Ishikawa (cell line): ENCODE measurements at regions not wholly inside any gene's neighbourhood (a gene's known extent, or its start where the extent isn't known, plus 50 kb on each side); places are given as distances from the start of the nearest gene placed in this dataset.

ENCODE experiments used
- CEBPB ChIP-seq: IDR thresholded peaks from 2 replicates; pipeline ENCODE4 v1.6.1; 2012
- CREB1 ChIP-seq: IDR thresholded peaks from 2 replicates; pipeline ENCODE4 v1.6.1; 2012; ENCODE audit warnings: low read depth
- EGR1 ChIP-seq: IDR thresholded peaks from 2 replicates; pipeline ENCODE4 v1.6.1; 2012
- EP300 ChIP-seq: IDR thresholded peaks from 2 replicates; pipeline ENCODE4 v1.6.1; 2012; ENCODE audit warnings: borderline replicate concordance
- FOXM1 ChIP-seq: IDR thresholded peaks from 2 replicates; pipeline ENCODE4 v1.6.1; 2012; ENCODE audit warnings: low read depth, borderline replicate concordance
- MAX ChIP-seq: IDR thresholded peaks from 2 replicates; pipeline ENCODE4 v1.6.1; 2012
- NFIC ChIP-seq: IDR thresholded peaks from 2 replicates; pipeline ENCODE4 v1.6.1; 2012
- RAD21 ChIP-seq: IDR thresholded peaks from 2 replicates; pipeline ENCODE4 v1.6.1; 2012; ENCODE audit warnings: low read depth
- TAF1 ChIP-seq: IDR thresholded peaks from 2 replicates; pipeline ENCODE4 v1.6.1; 2012; ENCODE audit warnings: low read depth, mild to moderate bottlenecking
- TCF12 ChIP-seq: IDR thresholded peaks from 2 replicates; pipeline ENCODE4 v1.6.1; 2012; ENCODE audit warnings: low read depth
- TEAD4 ChIP-seq: IDR thresholded peaks from 2 replicates; pipeline ENCODE4 v1.6.1; 2012
- USF1 ChIP-seq: IDR thresholded peaks from 2 replicates; pipeline ENCODE4 v1.6.1; 2012
- YY1 ChIP-seq: IDR thresholded peaks from 2 replicates; pipeline ENCODE4 v1.6.1; 2012; ENCODE audit warnings: low read depth
- ZBTB7A ChIP-seq: IDR thresholded peaks from 2 replicates; pipeline ENCODE4 v1.6.1; 2012; ENCODE audit warnings: low read depth
- TF ChIP-seq, protein P1 (sequence below): IDR thresholded peaks from 2 replicates; pipeline ENCODE4 v1.6.1; 2012; ENCODE audit warnings: low read depth, mild to moderate bottlenecking

- TF ChIP-seq YY1 (no peak), RAD21 (peak; percentile 64), ZBTB7A (no peak)
These were observed 55.4 kb upstream of the RMP24 start for GRCh38 chr18:35917043-35917442.

GRCh38 chr18:35918564-35918963 lies 53.9 kb upstream of the RMP24 start:
- TF ChIP-seq MAX (no peak), EGR1 (no peak), EP300 (no peak), ZBTB7A (no peak), TEAD4 (no peak), YY1 (no peak), RAD21 (no peak), CEBPB (no peak), CREB1 (no peak), TCF12 (no peak), NFIC (no peak), TAF1 (no peak), FOXM1 (no peak)
- TF ChIP-seq, protein P1, sequence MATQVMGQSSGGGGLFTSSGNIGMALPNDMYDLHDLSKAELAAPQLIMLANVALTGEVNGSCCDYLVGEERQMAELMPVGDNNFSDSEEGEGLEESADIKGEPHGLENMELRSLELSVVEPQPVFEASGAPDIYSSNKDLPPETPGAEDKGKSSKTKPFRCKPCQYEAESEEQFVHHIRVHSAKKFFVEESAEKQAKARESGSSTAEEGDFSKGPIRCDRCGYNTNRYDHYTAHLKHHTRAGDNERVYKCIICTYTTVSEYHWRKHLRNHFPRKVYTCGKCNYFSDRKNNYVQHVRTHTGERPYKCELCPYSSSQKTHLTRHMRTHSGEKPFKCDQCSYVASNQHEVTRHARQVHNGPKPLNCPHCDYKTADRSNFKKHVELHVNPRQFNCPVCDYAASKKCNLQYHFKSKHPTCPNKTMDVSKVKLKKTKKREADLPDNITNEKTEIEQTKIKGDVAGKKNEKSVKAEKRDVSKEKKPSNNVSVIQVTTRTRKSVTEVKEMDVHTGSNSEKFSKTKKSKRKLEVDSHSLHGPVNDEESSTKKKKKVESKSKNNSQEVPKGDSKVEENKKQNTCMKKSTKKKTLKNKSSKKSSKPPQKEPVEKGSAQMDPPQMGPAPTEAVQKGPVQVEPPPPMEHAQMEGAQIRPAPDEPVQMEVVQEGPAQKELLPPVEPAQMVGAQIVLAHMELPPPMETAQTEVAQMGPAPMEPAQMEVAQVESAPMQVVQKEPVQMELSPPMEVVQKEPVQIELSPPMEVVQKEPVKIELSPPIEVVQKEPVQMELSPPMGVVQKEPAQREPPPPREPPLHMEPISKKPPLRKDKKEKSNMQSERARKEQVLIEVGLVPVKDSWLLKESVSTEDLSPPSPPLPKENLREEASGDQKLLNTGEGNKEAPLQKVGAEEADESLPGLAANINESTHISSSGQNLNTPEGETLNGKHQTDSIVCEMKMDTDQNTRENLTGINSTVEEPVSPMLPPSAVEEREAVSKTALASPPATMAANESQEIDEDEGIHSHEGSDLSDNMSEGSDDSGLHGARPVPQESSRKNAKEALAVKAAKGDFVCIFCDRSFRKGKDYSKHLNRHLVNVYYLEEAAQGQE = no peak

DNA sequence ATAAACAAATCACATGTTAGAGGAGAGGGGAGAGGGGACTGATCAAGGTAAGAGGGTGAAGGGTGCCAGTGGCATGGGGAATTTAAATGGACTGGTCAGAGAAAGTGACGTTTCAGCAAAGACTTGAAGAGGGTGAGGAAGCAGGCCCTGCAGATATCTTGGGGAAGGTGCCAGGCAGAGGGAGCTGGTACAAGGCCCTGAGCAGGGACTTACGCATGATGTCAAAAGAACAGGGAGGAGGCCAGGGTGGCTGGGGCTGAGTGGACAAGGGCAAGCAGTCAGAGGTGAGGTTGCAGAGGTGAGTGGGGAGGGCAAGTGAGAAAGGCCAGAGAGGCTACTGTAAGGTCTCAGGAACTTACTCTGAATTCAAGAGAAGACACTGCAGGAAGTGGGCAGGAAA lies 53.3 kb upstream of the RMP24 start:
- TF ChIP-seq, protein P1 = no peak
- no peak for TF ChIP-seq TEAD4

- TF ChIP-seq CEBPB = no peak
- no peak for TF ChIP-seq NFIC
- no peak for TF ChIP-seq CREB1
- TF ChIP-seq, protein P1 = no peak
- TF ChIP-seq FOXM1 = no peak
- no peak for TF ChIP-seq EGR1
- no peak for TF ChIP-seq TCF12
- no peak for TF ChIP-seq RAD21
- TF ChIP-seq TAF1 = no peak
- TF ChIP-seq TEAD4 = no peak
- TF ChIP-seq YY1 = no peak
- TF ChIP-seq USF1 = no peak
- TF ChIP-seq EP300 = no peak
- TF ChIP-seq ZBTB7A = no peak
- no peak for TF ChIP-seq MAX
These were observed 51.9 kb upstream of the RMP24 start for GRCh38 chr18:35920623-35921022.
